ENCODE measurements at regions not wholly inside any gene's neighbourhood (a gene's known extent, or its start where the extent isn't known, plus 50 kb on each side); places are given as distances from the start of the nearest gene placed in this dataset.
A peak's percentile ranks its signal among the peaks of the same experiment; 100 is the strongest.

DNA sequence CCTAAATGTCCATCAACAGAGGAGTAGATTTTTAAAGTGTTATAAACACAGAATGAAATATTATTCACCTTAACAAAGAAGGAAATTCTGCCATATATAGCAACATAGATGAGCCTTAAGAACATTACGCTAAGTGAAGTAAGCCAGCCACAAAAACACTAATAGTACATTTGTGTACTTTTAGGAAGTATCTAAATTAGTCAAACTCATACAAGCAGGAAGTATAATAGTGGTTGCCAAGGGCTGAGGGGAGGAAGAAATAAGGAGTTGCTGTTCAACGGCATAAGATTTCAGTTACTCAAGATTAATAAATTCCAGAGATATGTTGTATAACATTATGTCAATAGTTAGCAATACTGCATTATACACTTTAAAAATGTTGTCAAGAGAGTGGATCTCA lies 181.7 kb upstream of the ZC3H12C start:
- TF ChIP-seq, protein P1, sequence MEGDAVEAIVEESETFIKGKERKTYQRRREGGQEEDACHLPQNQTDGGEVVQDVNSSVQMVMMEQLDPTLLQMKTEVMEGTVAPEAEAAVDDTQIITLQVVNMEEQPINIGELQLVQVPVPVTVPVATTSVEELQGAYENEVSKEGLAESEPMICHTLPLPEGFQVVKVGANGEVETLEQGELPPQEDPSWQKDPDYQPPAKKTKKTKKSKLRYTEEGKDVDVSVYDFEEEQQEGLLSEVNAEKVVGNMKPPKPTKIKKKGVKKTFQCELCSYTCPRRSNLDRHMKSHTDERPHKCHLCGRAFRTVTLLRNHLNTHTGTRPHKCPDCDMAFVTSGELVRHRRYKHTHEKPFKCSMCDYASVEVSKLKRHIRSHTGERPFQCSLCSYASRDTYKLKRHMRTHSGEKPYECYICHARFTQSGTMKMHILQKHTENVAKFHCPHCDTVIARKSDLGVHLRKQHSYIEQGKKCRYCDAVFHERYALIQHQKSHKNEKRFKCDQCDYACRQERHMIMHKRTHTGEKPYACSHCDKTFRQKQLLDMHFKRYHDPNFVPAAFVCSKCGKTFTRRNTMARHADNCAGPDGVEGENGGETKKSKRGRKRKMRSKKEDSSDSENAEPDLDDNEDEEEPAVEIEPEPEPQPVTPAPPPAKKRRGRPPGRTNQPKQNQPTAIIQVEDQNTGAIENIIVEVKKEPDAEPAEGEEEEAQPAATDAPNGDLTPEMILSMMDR (IDR thresholded peaks at IDR 0.05) = no peak
- H3K9me3 Mint-ChIP-seq (ENCODE audit: low read depth) = peaks cover 17% of the 10 kb centered on the region
- peaks cover 29% of the 10 kb centered on the region for H3K4me1 Mint-ChIP-seq (ENCODE audit: low read depth)
- peaks cover 3% of the 10 kb centered on the region for H3K36me3 Mint-ChIP-seq (ENCODE audit: low read depth)
- H3K4me3 Mint-ChIP-seq (ENCODE audit: unreplicated experiment) = no peak overlapping the region
- no peak for DNase-seq (ENCODE audit: low spot score)
- no peak overlapping the region for H3K27ac Mint-ChIP-seq (ENCODE audit: unreplicated experiment)
- H3K27me3 Mint-ChIP-seq (ENCODE audit: low read depth) = peaks cover 10% of the 10 kb centered on the region

DNA sequence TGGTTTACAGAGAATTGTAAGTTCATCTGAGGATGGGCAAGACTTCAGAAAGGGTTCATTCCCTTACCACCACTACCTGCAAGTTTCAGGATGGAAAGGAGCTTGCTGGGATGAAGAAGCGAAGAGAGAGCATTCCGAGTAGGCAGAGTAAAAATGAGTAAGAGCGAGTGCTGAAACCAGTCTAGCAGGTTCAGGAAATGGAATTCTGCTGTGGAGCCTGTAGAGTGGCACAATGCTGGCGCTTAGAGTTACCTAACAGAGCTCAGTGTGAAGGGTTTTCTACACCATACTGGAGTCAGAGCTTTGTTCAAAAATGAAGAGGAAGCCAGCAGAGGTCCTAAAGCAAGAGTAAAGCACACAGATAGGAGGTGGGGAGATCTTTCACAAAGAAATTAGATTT lies 179.2 kb upstream of the ZC3H12C start:
- TF ChIP-seq, protein P1 (IDR thresholded peaks at IDR 0.05) = no peak
- no peak overlapping the region for H3K27ac Mint-ChIP-seq (ENCODE audit: unreplicated experiment)

DNA sequence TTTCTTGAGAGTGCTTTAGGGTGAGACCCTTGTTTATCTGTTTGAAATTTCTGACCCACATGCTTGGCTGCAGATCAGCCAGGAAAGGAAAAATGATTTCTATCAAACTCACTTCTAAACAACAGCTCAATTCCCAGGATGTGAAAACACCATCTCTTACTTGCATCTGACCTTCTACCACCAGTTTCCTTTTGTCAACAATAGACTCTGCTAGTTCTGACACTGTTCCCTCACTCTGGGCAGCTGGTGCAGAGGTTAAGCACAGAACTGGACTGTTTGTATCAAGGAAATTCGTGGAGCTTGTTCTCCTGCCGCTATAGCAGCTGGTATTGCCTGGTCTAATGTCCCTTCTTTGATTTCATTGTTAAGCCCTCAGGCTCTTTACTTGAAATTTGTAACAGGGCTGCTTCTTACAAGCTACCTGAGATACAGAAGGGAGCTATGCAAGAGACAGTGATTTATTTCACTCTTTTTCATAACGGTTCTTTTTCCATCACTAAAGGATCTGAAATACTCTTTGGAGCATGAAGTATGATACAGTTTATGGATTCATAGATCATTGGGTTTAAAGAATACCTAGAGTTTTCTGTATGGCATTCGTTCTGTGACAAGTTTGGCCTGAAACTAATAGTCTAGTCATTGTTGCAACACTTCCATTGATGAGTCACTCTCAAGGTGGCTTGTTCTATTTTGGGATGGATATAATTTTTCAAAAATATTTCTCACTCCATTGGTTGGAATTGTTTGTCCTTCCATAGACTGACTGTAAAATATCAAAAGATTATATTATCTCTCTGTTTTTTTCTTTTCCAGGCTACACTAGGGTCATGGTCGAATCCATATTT lies 178.2 kb upstream of the ZC3H12C start:
- Mint-ChIP-seq H3K9me3 (ENCODE audit: low read depth) (peaks cover 11% of the 10 kb centered on the region), H3K27me3 (ENCODE audit: low read depth) (no peaks in the 10 kb centered on the region), H3K36me3 (ENCODE audit: low read depth) (peaks cover 3% of the 10 kb centered on the region), H3K27ac (ENCODE audit: unreplicated experiment) (peak overlapping the region; percentile 69), H3K4me3 (ENCODE audit: unreplicated experiment) (no peak overlapping the region), H3K4me1 (ENCODE audit: low read depth) (peaks cover 29% of the 10 kb centered on the region)
- no peak for DNase-seq (ENCODE audit: low spot score)
- TF ChIP-seq, protein P1 (IDR thresholded peaks at IDR 0.05) = no peak

More for the DNA sequence above, 179.2 kb upstream of the ZC3H12C start:
- no peaks in the 10 kb centered on the region for H3K36me3 Mint-ChIP-seq (ENCODE audit: low read depth)
- H3K4me3 Mint-ChIP-seq (ENCODE audit: unreplicated experiment) = no peak overlapping the region
- no peaks in the 10 kb centered on the region for H3K27me3 Mint-ChIP-seq (ENCODE audit: low read depth)
- H3K9me3 Mint-ChIP-seq (ENCODE audit: low read depth) = peaks cover 7% of the 10 kb centered on the region
- no peak for DNase-seq (ENCODE audit: low spot score)
- peaks cover 29% of the 10 kb centered on the region for H3K4me1 Mint-ChIP-seq (ENCODE audit: low read depth)

DNA sequence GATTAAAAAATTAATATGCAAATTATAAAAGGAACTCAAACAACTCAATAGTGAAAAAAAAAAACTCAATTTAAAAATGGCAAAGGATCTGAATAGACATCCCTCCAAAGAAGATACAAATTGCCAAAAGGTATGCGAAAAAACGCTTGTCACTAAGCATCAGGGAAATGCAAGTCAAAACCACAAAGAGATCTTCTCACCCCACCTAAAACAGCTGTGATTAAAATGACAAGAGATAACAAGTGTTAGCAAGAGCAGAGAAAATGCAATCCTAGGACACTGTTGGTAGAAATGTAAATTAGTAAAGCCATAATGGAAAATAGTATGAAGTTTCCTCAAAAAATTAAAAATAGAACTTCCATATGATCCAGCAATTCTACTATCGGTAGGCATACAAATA lies 166.3 kb upstream of the ZC3H12C start:
- no peak overlapping the region for H3K27ac Mint-ChIP-seq (ENCODE audit: unreplicated experiment)
- H3K4me1 Mint-ChIP-seq (ENCODE audit: low read depth) = no peaks in the 10 kb centered on the region
- H3K36me3 Mint-ChIP-seq (ENCODE audit: low read depth) = peaks cover 8% of the 10 kb centered on the region
- H3K9me3 Mint-ChIP-seq (ENCODE audit: low read depth) = peaks cover 25% of the 10 kb centered on the region
- TF ChIP-seq, protein P1 (IDR thresholded peaks at IDR 0.05) = no peak
- H3K4me3 Mint-ChIP-seq (ENCODE audit: unreplicated experiment) = no peak overlapping the region
- DNase-seq (ENCODE audit: low spot score) = no peak
- peaks cover 5% of the 10 kb centered on the region for H3K27me3 Mint-ChIP-seq (ENCODE audit: low read depth)

DNA sequence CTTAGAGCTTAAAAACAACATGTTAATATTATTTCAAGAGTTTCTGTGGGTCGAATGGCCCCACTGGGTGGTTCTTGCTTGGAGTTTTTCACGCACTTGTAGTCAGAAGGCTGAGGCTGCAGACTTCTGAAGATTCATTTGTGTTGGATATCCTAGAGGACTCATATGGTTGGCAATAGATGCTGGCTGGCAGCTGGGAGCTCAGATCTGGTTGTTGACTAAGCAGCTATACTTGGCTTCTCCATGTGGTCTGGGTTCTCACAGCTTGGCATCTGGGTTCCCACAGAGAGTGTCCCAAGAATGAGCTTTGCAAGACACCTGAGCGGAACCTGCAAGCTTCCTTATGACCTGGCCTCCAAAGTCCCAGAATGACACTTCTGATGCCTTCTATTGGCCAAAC lies 163.9 kb upstream of the ZC3H12C start:
- Mint-ChIP-seq H3K27ac (ENCODE audit: unreplicated experiment) (no peak overlapping the region), H3K9me3 (ENCODE audit: low read depth) (peaks cover 25% of the 10 kb centered on the region), H3K36me3 (ENCODE audit: low read depth) (peaks cover 8% of the 10 kb centered on the region), H3K4me1 (ENCODE audit: low read depth) (no peaks in the 10 kb centered on the region), H3K4me3 (ENCODE audit: unreplicated experiment) (no peak overlapping the region), H3K27me3 (ENCODE audit: low read depth) (peaks cover 5% of the 10 kb centered on the region)
- no peak for DNase-seq (ENCODE audit: low spot score)
- TF ChIP-seq, protein P1 (IDR thresholded peaks at IDR 0.05) = no peak

Data from chondrocyte (in vitro differentiated cells).